Chondrocyte (in vitro differentiated cells): ENCODE measurements at regions not wholly inside any gene's neighbourhood (a gene's known extent, or its start where the extent isn't known, plus 50 kb on each side); places are given as distances from the start of the nearest gene placed in this dataset.

Experiments used
- DNase-seq: peaks from one replicate; pipeline ENCODE4 v3.0.0; 2021; ENCODE audit warnings: mixed read lengths, low spot score
- H3K27ac Mint-ChIP-seq: one replicate; pipeline ENCODE4 v1.8.0; 2021; ENCODE audit warnings: mild to moderate bottlenecking, moderate library complexity, mixed read lengths; ENCODE audit not compliant: unreplicated experiment
- H3K27me3 Mint-ChIP-seq: 2 replicates; pipeline ENCODE4 v1.8.0; 2021; ENCODE audit warnings: low read depth, mixed read lengths
- H3K36me3 Mint-ChIP-seq: 2 replicates; pipeline ENCODE4 v1.8.0; 2021; ENCODE audit warnings: low read depth, mixed read lengths
- H3K4me1 Mint-ChIP-seq: 2 replicates; pipeline ENCODE4 v1.8.0; 2021; ENCODE audit warnings: low read depth, mild to moderate bottlenecking, mixed read lengths
- H3K4me3 Mint-ChIP-seq: one replicate; pipeline ENCODE4 v1.8.0; 2021; ENCODE audit warnings: mild to moderate bottlenecking, moderate library complexity, mixed read lengths; ENCODE audit not compliant: unreplicated experiment
- H3K9me3 Mint-ChIP-seq: 2 replicates; pipeline ENCODE4 v1.8.0; 2021; ENCODE audit warnings: low read depth, mixed read lengths
- TF ChIP-seq, protein P1 (sequence below): fragments of 200-600 bp; sonication (generic); IDR thresholded peaks from 2 replicates; pipeline ENCODE4 v1.5.0; 2021; ENCODE audit warnings: antibody characterized with exemption, mild to moderate bottlenecking, moderate library complexity

DNA sequence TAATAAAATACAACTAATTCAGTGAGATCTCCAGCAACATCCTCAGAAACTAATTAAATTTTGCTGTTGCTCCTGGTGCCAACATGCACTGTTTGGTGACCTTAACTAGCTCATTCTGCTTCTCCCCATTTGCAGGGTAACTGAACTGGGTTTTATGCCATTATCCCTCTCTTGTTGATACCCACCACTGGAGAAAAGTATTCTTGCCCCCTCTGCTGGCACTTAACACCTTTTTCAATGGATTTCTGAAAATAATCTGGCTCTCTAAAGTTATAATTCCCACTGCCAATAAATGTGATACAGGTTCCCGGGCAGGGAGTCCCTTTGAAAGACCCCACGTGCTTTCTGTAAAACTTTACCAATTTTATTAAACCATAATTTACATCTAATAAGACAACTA lies 394.3 kb downstream of the OSTF1 start:
- Mint-ChIP-seq H3K9me3 (peaks cover 15% of the 10 kb centered on the region), H3K27me3 (no peaks in the 10 kb centered on the region), H3K4me1 (peaks cover 16% of the 10 kb centered on the region), H3K36me3 (peaks cover 6% of the 10 kb centered on the region), H3K4me3 (no peak overlapping the region), H3K27ac (no peak overlapping the region)
- no peak for DNase-seq
- TF ChIP-seq, protein P1, sequence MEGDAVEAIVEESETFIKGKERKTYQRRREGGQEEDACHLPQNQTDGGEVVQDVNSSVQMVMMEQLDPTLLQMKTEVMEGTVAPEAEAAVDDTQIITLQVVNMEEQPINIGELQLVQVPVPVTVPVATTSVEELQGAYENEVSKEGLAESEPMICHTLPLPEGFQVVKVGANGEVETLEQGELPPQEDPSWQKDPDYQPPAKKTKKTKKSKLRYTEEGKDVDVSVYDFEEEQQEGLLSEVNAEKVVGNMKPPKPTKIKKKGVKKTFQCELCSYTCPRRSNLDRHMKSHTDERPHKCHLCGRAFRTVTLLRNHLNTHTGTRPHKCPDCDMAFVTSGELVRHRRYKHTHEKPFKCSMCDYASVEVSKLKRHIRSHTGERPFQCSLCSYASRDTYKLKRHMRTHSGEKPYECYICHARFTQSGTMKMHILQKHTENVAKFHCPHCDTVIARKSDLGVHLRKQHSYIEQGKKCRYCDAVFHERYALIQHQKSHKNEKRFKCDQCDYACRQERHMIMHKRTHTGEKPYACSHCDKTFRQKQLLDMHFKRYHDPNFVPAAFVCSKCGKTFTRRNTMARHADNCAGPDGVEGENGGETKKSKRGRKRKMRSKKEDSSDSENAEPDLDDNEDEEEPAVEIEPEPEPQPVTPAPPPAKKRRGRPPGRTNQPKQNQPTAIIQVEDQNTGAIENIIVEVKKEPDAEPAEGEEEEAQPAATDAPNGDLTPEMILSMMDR, result peak; percentile 69

DNA sequence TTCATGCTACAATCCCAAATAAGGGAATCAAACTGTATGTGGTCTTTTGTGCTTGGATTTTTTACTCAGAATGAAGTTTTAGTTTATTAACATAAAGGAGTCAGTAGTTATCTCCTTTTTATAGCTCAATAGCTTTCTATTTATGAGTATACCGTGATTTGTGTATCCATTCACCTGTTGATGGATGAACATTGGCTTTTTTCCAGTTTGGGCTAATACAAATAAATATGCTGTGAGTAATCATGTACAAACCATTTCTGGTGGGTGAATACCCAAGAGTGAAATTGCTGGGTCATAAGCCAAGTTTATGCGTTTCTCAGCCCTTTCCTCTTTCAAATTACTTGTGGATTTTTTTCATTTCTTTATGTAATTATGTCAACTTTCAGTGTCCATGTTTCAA lies 395.3 kb downstream of the OSTF1 start:
- H3K4me1 Mint-ChIP-seq, result peaks cover 16% of the 10 kb centered on the region
- no peaks in the 10 kb centered on the region for H3K27me3 Mint-ChIP-seq
- peaks cover 3% of the 10 kb centered on the region for H3K36me3 Mint-ChIP-seq
- no peak for DNase-seq
- TF ChIP-seq, protein P1, result no peak
- H3K9me3 Mint-ChIP-seq, result peaks cover 9% of the 10 kb centered on the region
- no peak overlapping the region for H3K4me3 Mint-ChIP-seq
- no peak overlapping the region for H3K27ac Mint-ChIP-seq

DNA sequence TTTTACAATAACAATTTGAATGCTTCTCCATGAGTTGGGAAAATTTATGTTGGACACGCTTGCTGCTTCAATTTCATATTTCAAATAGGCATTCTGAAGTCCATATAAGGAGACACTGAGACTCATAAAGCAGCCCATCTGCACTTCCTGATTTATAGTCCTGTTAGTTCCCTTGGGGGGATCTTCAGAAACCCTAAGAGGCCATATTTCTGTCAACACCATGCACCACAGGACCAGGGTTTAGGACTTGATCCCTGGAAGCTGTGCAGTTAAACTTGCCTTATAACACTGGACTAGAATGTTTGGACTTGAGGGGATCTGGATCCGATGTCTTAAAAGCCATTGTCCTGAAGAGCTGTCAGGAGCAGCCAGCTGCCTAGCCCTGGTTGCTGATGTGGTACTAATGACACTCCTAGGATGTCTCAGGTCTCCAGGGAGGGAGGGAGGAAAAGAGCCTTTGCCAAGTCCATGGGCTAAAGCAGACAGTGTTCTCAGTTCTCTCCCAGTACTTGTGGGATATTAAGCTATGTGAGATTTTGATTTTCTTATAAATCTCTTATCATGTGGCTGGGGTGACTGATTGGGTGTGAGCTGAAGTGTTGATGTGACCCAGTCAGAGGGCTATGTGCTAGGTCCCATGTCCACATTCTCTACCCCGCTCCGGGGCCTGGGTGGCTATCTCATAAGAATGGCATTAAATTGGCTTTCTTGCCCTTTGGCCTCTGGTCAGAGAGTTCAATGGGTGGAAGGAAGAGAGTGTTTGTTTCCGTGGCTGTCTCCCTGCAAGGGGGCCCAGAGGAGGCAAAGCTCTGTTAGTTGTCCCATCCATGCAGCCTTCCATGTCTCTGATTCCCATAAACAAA lies 399.8 kb downstream of the OSTF1 start:
- peaks cover 13% of the 10 kb centered on the region for H3K9me3 Mint-ChIP-seq
- TF ChIP-seq, protein P1, result no peak
- no peak overlapping the region for H3K27ac Mint-ChIP-seq
- H3K27me3 Mint-ChIP-seq, result no peaks in the 10 kb centered on the region
- DNase-seq, result no peak
- no peak overlapping the region for H3K4me3 Mint-ChIP-seq
- H3K4me1 Mint-ChIP-seq, result peaks cover 28% of the 10 kb centered on the region
- no peaks in the 10 kb centered on the region for H3K36me3 Mint-ChIP-seq

DNA sequence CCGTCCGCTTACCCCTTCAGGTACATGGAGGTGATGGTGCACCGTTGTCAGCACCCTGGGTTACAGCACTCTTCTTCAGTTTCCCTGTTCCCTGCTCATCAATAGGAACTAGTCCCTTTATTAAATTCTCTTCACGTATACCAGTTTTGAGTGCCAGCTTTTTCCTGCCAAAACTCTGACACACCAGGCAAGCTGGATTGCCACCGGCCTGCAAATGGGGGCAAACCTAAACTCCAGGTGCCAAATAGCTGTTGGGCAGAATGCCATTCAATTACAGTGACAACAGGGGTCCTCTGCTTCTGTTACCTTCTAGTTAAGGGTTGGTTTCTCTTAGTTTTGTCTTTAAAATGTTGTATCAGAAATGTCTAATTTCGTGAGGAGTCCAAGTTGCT lies 400.4 kb downstream of the OSTF1 start:
- DNase-seq, result no peak
- no peak overlapping the region for H3K4me3 Mint-ChIP-seq
- H3K36me3 Mint-ChIP-seq, result no peaks in the 10 kb centered on the region
- no peaks in the 10 kb centered on the region for H3K27me3 Mint-ChIP-seq
- TF ChIP-seq, protein P1, result no peak
- peaks cover 13% of the 10 kb centered on the region for H3K9me3 Mint-ChIP-seq
- H3K4me1 Mint-ChIP-seq, result peaks cover 25% of the 10 kb centered on the region
- H3K27ac Mint-ChIP-seq, result no peak overlapping the region

DNA sequence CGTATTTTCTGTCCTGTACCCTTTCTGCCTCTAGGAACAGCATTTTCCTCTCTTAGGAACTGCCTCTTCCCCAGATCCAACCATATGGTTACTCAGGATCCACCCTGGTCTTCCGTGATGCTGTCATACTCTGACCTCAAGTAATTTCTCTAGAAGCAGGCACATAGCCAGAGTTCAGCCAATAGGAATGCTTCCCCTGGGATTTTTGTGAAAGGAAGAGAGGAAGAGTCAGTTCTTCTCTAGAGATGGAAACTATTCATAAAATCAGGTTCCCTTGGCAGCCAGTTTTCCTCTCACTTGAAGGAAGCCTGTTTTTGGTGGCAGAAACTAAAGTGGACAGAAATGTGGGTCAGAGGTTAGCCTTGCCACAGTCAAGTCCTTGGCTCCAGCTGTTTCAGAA lies 400.1 kb upstream of the PCSK5 start:
- Mint-ChIP-seq H3K9me3 (peaks cover 13% of the 10 kb centered on the region), H3K27ac (no peak overlapping the region), H3K4me3 (no peak overlapping the region), H3K27me3 (no peaks in the 10 kb centered on the region), H3K36me3 (no peaks in the 10 kb centered on the region), H3K4me1 (peaks cover 16% of the 10 kb centered on the region)
- TF ChIP-seq, protein P1, result peak; percentile 11
- no peak for DNase-seq
